K562 (cell line): ENCODE measurements at regions not wholly inside any gene's neighbourhood (a gene's known extent, or its start where the extent isn't known, plus 50 kb on each side); places are given as distances from the start of the nearest gene placed in this dataset.

Experiments used
- ATAC-seq: fragments of 200-7000 bp; cut with Tn5 transposase; 3 replicates; pipeline ENCODE4 v1.9.1; 2020; ENCODE audit warnings: moderate library complexity
- BruUV-seq: library from RNA; stranded (reverse); fragments of 400-500 nt; replicated peaks from 2 replicates; lab custom pipeline; 2021; lab: Mats Ljungman, UMichigan
- CTCF ChIA-PET: fragments of 300-600 bp; formaldehyde crosslinking; extraction: SDS; loops from one replicate; lab custom pipeline; 2021; ENCODE audit warnings: low intra/inter-chr PET ratio; lab: Yijun Ruan, JAX
- POLR2A ChIA-PET: fragments of 300-600, 350-650 bp; sonication (Branson Sonifier 250); formaldehyde crosslinking; extraction: SDS; loops from one replicate; lab custom pipeline; 2021; ENCODE audit warnings: antibody characterized with exemption, inconsistent platforms; lab: Yijun Ruan, JAX
- DNase-seq, 4 experiments: peaks; one replicate each; pipeline versions ENCODE4 v3.0.0 to v3.0.0-alpha.2; 2011 to 2018; ENCODE audit warnings: low spot score in 3 of 4, mixed read lengths in 3 of 4; ENCODE audit errors: extremely low read depth in 1 of 4
- FAIRE-seq: peaks from 2 replicates; lab custom pipeline; 2011; peaks lifted over from hg19 to GRCh38; lab: Jason Lieb, UNC
- H2AFZ ChIP-seq: 2 replicates; pipeline ENCODE4 v1.6.0; 2011; ENCODE audit warnings: low read depth, low read length, control low read depth, inconsistent platforms
- H3K27ac ChIP-seq: fragments of 200-600 bp; 3 replicates; pipeline ENCODE4 v1.8.0; 2011; ENCODE audit warnings: low read depth, mild to moderate bottlenecking, control low read depth, inconsistent platforms, low read length, moderate library complexity, mixed read lengths; ENCODE audit errors: extremely low read depth
- H3K27me3 ChIP-seq, 2 experiments: fragments of 300-600 bp in 1 of 2; 2 replicates in 1 of 2; 3 replicates in 1 of 2; pipeline versions ENCODE4 v1.6.0 to v1.8.0; 2011; ENCODE audit warnings: inconsistent platforms in 2 of 2, low read length in 2 of 2, mild to moderate bottlenecking in 1 of 2, mixed read lengths in 1 of 2, moderate library complexity in 1 of 2; ENCODE audit not compliant: control insufficient read depth in 2 of 2, insufficient read depth in 2 of 2
- H3K36me3 ChIP-seq: fragments of 300-600 bp; 3 replicates; pipeline ENCODE4 v1.8.0; 2011; ENCODE audit warnings: mild to moderate bottlenecking, low read length, inconsistent platforms; ENCODE audit not compliant: control insufficient read depth, insufficient read depth
- H3K4me1 ChIP-seq, 2 experiments: fragments of 200-600 bp in 1 of 2; replicated peaks in 1 of 2; 2 replicates in 1 of 2; 3 replicates in 1 of 2; pipeline versions ENCODE4 v1.5.1 to v1.8.0; 2011; ENCODE audit warnings: inconsistent platforms in 2 of 2, low read length in 2 of 2, mild to moderate bottlenecking in 1 of 2, mixed read lengths in 1 of 2, moderate library complexity in 1 of 2; ENCODE audit not compliant: control insufficient read depth in 2 of 2, insufficient read depth in 2 of 2
- H3K4me2 ChIP-seq: 2 replicates; pipeline ENCODE4 v1.6.1; 2011; ENCODE audit warnings: low read length, control low read depth, inconsistent platforms, mixed read lengths; ENCODE audit not compliant: insufficient read depth
- H3K4me3 ChIP-seq: fragments of 200-600 bp; sonication (generic), shearing (Covaris generic); 2 replicates; pipeline ENCODE4 v1.5.1; 2016; ENCODE audit warnings: control low read depth, inconsistent platforms
- H3K79me2 ChIP-seq: fragments of 200-600 bp; 3 replicates; pipeline ENCODE4 v1.8.0; 2011; ENCODE audit warnings: low read length, inconsistent platforms; ENCODE audit not compliant: control insufficient read depth, insufficient read depth
- H3K9ac ChIP-seq, 2 experiments: 2 replicates each; pipeline versions ENCODE4 v1.6.0 to v1.6.1; 2011; ENCODE audit warnings: low read depth in 2 of 2, low read length in 2 of 2, control low read depth in 1 of 2, inconsistent platforms in 1 of 2, mild to moderate bottlenecking in 1 of 2, mixed read lengths in 1 of 2; ENCODE audit not compliant: insufficient read depth in 1 of 2
- H3K9me1 ChIP-seq: one replicate; pipeline ENCODE4 v1.6.0; 2011; ENCODE audit warnings: inconsistent platforms, mild to moderate bottlenecking, low read length, moderate library complexity; ENCODE audit not compliant: control insufficient read depth, insufficient read depth
- H3K9me3 ChIP-seq: replicated peaks from 2 replicates; pipeline ENCODE4 v1.5.1; 2011; ENCODE audit warnings: low read depth, low read length, inconsistent platforms; ENCODE audit not compliant: control insufficient read depth, insufficient read depth
- H4K20me1 ChIP-seq: replicated peaks from 2 replicates; pipeline ENCODE4 v1.6.1; 2011; ENCODE audit warnings: low read length, inconsistent platforms, mixed read lengths; ENCODE audit not compliant: control insufficient read depth, insufficient read depth
- AFF1 ChIP-seq, 2 experiments: fragments of 450-650 bp; IDR thresholded peaks; 2 replicates each; pipeline ENCODE4 v1.6.1; 2018; ENCODE audit warnings: mild to moderate bottlenecking in 2 of 2, low read depth in 1 of 2; ENCODE audit not compliant: partially characterized antibody in 2 of 2
- HDAC2 ChIP-seq: fragments of 450-650 bp; IDR thresholded peaks from 2 replicates; pipeline ENCODE4 v1.6.1; 2016; ENCODE audit warnings: mild to moderate bottlenecking
- IRF9 ChIP-seq: fragments of 450-650 bp; IDR thresholded peaks from 2 replicates; pipeline ENCODE4 v1.6.1; 2016; ENCODE audit warnings: missing biosample characterization, missing genetic modification characterization
- SETDB1 ChIP-seq: IDR thresholded peaks from one replicate; pipeline ENCODE4 v1.6.1; 2012; ENCODE audit warnings: low read length, control low read depth, inconsistent platforms
- TGIF2 ChIP-seq: sonication (generic); formaldehyde crosslinking; IDR thresholded peaks from 2 replicates; pipeline ENCODE4 v1.8.1; 2022; ENCODE audit warnings: mild to moderate bottlenecking, missing genetic modification reagents, moderate library complexity
- WHSC1 ChIP-seq: IDR thresholded peaks from one replicate; pipeline ENCODE4 v1.6.1; 2012; ENCODE audit warnings: low read length, control low read depth, inconsistent platforms
- YY1 ChIP-seq, 3 experiments: IDR thresholded peaks; 2 replicates each; pipeline ENCODE4 v1.6.1; 2011; ENCODE audit warnings: low read length in 2 of 3, mild to moderate bottlenecking in 2 of 3, moderate library complexity in 2 of 3, borderline replicate concordance in 1 of 3, control low read depth in 1 of 3, low read depth in 1 of 3; ENCODE audit not compliant: insufficient read depth in 3 of 3, insufficient replicate concordance in 2 of 3, control insufficient read depth in 1 of 3, insufficient read length in 1 of 3; ENCODE audit errors: extremely low read depth in 1 of 3
- ZNF224 ChIP-seq: sonication (generic); formaldehyde crosslinking; IDR thresholded peaks from 2 replicates; pipeline ENCODE4 v1.8.0; 2022; ENCODE audit warnings: mild to moderate bottlenecking, missing genetic modification reagents
- WGBS: fragments of 100-300 bp; shearing (Covaris generic); methylation state at CpG from one replicate; pipeline ENCODE4 v1.1.6; 2016; ENCODE audit warnings: low coverage, mixed read lengths; ENCODE audit not compliant: insufficient coverage; ENCODE audit errors: missing lambda C conversion rate; 5-methylcytosine and 5-hydroxymethylcytosine counted together
- in situ Hi-C: fragments of 300-500 bp; cut with MboI; formaldehyde crosslinking; loops from 4 replicates; pipeline ENCODE4 v1.15.0; 2018; ENCODE audit warnings: inconsistent platforms, mixed read lengths
- intact Hi-C: fragments of 100-400 bp; cut with micrococcal nuclease; formaldehyde crosslinking; loops from 2 replicates; pipeline ENCODE4 v1.14.2; 2022
- TF ChIP-seq, protein P1 (sequence below): fragments of 450-650 bp; IDR thresholded peaks from 2 replicates; pipeline ENCODE4 v1.6.1; 2017; ENCODE audit warnings: mild to moderate bottlenecking, moderate library complexity
- TF ChIP-seq, protein P2 (sequence below): sonication (generic); formaldehyde crosslinking; IDR thresholded peaks from 2 replicates; pipeline ENCODE4 v1.8.0; 2022; ENCODE audit warnings: missing genetic modification reagents, mild to moderate bottlenecking, borderline replicate concordance

DNA sequence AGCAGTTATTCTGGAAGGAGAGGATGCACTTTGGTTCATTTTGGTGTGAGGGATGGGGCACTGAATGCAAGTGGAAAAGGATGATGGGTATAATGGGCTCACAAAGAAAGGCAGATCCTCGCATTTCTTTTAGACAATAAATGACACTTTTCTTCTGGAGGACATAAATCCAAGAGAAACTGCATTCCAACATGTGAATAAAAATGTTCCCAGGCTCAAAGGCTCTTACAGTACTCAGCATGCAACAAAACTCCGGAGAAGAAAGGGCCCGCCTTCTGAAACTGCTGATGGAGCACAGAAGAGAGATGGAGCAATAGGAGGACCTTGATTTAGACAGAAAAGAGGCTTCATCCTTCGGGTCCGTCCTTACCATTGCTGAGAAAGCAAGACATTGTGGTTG, 538.2 kb upstream of the DPP6 start:
- H3K36me3 ChIP-seq, result no peaks in the 10 kb centered on the region
- H3K27me3 ChIP-seq, result peaks cover 14 to 15% of the 10 kb centered on the region in 2 experiments
- in situ Hi-C loops, result no loop called here
- intact Hi-C loops, result no loop called here
- WGBS, result under 1% methylated on average over 5 of the region's 5 CpGs
- TF ChIP-seq, protein P1, sequence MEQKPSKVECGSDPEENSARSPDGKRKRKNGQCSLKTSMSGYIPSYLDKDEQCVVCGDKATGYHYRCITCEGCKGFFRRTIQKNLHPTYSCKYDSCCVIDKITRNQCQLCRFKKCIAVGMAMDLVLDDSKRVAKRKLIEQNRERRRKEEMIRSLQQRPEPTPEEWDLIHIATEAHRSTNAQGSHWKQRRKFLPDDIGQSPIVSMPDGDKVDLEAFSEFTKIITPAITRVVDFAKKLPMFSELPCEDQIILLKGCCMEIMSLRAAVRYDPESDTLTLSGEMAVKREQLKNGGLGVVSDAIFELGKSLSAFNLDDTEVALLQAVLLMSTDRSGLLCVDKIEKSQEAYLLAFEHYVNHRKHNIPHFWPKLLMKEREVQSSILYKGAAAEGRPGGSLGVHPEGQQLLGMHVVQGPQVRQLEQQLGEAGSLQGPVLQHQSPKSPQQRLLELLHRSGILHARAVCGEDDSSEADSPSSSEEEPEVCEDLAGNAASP, result no peak
- TF ChIP-seq AFF1 (IDR thresholded peaks at IDR 0.05; ENCODE audit: low read depth in 1 of 2, partially characterized antibody in 2 of 2) (no peak), WHSC1 (no peak), IRF9 (no peak), YY1 (IDR thresholded peaks at IDR 0.05; ENCODE audit: borderline replicate concordance in 1 of 3, control insufficient read depth in 1 of 3, extremely low read depth in 1 of 3, insufficient read depth in 3 of 3, insufficient read length in 1 of 3, insufficient replicate concordance in 2 of 3, low read depth in 1 of 3, low read length in 2 of 3) (no peak), SETDB1 (no peak), TGIF2 (CRISPR knock-in tag) (no peak), HDAC2 (no peak), ZNF224 (no peak)
- TF ChIP-seq, protein P2, sequence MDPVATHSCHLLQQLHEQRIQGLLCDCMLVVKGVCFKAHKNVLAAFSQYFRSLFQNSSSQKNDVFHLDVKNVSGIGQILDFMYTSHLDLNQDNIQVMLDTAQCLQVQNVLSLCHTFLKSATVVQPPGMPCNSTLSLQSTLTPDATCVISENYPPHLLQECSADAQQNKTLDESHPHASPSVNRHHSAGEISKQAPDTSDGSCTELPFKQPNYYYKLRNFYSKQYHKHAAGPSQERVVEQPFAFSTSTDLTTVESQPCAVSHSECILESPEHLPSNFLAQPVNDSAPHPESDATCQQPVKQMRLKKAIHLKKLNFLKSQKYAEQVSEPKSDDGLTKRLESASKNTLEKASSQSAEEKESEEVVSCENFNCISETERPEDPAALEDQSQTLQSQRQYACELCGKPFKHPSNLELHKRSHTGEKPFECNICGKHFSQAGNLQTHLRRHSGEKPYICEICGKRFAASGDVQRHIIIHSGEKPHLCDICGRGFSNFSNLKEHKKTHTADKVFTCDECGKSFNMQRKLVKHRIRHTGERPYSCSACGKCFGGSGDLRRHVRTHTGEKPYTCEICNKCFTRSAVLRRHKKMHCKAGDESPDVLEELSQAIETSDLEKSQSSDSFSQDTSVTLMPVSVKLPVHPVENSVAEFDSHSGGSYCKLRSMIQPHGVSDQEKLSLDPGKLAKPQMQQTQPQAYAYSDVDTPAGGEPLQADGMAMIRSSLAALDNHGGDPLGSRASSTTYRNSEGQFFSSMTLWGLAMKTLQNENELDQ (CRISPR knock-in tag), result no peak
- FAIRE-seq (no peak), DNase-seq (no peak), ATAC-seq (no peak)
- ChIA-PET CTCF (no interaction called here), POLR2A (no interaction called here)
- H4K20me1 ChIP-seq, result no peaks in the 10 kb centered on the region
- BruUV-seq, result no TSS peak
- no peak overlapping the region for H3K4me3 ChIP-seq
- no peak overlapping the region for H3K9ac ChIP-seq
- no peaks in the 10 kb centered on the region for H3K4me1 ChIP-seq
- H3K27ac ChIP-seq, result no peak overlapping the region
- H3K9me3 ChIP-seq, result no peaks in the 10 kb centered on the region
- H3K4me2 ChIP-seq, result no peak overlapping the region
- no peaks in the 10 kb centered on the region for H3K79me2 ChIP-seq
- H2AFZ ChIP-seq, result no peak overlapping the region
- H3K9me1 ChIP-seq, result no peaks in the 10 kb centered on the region
